Ascending aorta (tissue), 2 donors: ENCODE measurements at regions not wholly inside any gene's neighbourhood (a gene's known extent, or its start where the extent isn't known, plus 50 kb on each side); places are given as distances from the start of the nearest gene placed in this dataset.

ENCODE experiments used
- DNase-seq, 2 donors: peaks; one replicate each; pipeline ENCODE4 v3.0.0-alpha.2; 2019; ENCODE audit warnings: low spot score in 2 of 2
- H3K27ac ChIP-seq, 2 donors: fragments of 200-600 bp; sonication (generic); one replicate each; pipeline ENCODE4 v1.5.1; 2016 to 2017; ENCODE audit warnings: mild to moderate bottlenecking in 1 of 2
- H3K27me3 ChIP-seq: fragments of 200-600 bp; sonication (generic); one replicate; pipeline ENCODE4 v1.5.1; 2017
- H3K36me3 ChIP-seq, 2 donors: fragments of 200-600 bp; sonication (generic); one replicate each; pipeline ENCODE4 v1.5.1; 2016
- H3K4me1 ChIP-seq, 2 donors: fragments of 200-600 bp; sonication (generic); one replicate each; pipeline ENCODE4 v1.5.1; 2016 to 2017; ENCODE audit warnings: mild to moderate bottlenecking in 1 of 2
- H3K4me3 ChIP-seq, 2 donors: fragments of 200-600 bp; sonication (generic); one replicate each; pipeline ENCODE4 v1.5.1; 2016 to 2017; ENCODE audit warnings: mild to moderate bottlenecking in 1 of 2
- H3K9me3 ChIP-seq, 2 donors: fragments of 200-600 bp; sonication (generic); one replicate each; pipeline ENCODE4 v1.5.1; 2016
- CTCF ChIP-seq, 3 experiments: fragments of 200-600 bp in 2 of 3; fragments of 450-650 bp in 1 of 3; sonication (generic) in 2 of 3; IDR thresholded peaks; one replicate each; pipeline ENCODE4 v1.5.1; 2016 to 2019; ENCODE audit warnings: antibody characterized with exemption in 3 of 3, mild to moderate bottlenecking in 1 of 3, moderate library complexity in 1 of 3
- intact Hi-C: fragments of 100-400 bp; cut with DNase I; formaldehyde crosslinking; loops from one replicate; pipeline ENCODE4 v1.15.1; 2023

DNA sequence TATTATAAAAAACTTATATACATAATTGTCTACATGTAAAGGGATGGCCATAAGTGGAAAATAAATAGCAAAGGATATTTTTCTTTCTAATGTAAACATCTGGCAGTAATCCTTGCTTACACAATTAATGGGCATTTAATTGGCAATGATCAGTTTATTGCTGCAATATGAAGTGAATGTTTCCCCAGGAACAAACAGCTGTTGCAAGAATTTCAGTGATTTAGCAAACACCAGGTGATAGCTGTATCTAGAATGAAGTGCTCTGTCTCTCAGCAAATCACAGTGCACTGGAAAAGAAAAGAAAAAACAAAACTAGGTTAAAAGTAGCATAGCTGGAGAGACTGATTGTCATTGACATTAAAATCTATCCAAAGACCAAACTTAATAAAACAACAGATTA lies 594.5 kb upstream of the ARRDC3 start:
- no peaks in the 10 kb centered on the region for H3K4me1 ChIP-seq
- TF ChIP-seq CTCF (IDR thresholded peaks at IDR 0.05), result no peak
- no peaks in the 10 kb centered on the region for H3K27me3 ChIP-seq
- no peak overlapping the region for H3K4me3 ChIP-seq
- no peak for DNase-seq
- intact Hi-C loops, result no loop called here
- H3K27ac ChIP-seq, result no peak overlapping the region
- H3K36me3 ChIP-seq, result no peaks in the 10 kb centered on the region
- H3K9me3 ChIP-seq, result no peaks in the 10 kb centered on the region

GRCh38 chr5:91976451-91976850 lies 593.3 kb upstream of the ARRDC3 start:
- intact Hi-C loops, result no loop called here
- Histone ChIP-seq H3K4me3 (no peak overlapping the region), H3K36me3 (no peaks in the 10 kb centered on the region), H3K27me3 (no peaks in the 10 kb centered on the region), H3K27ac (no peak overlapping the region), H3K9me3 (no peaks in the 10 kb centered on the region), H3K4me1 (no peaks in the 10 kb centered on the region)
- DNase-seq, result no peak
- TF ChIP-seq CTCF (IDR thresholded peaks at IDR 0.05), result no peak

GRCh38 chr5:91963166-91963565 lies 580.0 kb upstream of the ARRDC3 start:
- Histone ChIP-seq H3K27ac (no peak overlapping the region), H3K27me3 (no peaks in the 10 kb centered on the region), H3K36me3 (no peaks in the 10 kb centered on the region), H3K4me3 (no peak overlapping the region), H3K9me3 (no peaks in the 10 kb centered on the region), H3K4me1 (no peaks in the 10 kb centered on the region)
- TF ChIP-seq CTCF (IDR thresholded peaks at IDR 0.05), result no peak
- intact Hi-C loops, result no loop called here
- DNase-seq, result no peak

- Histone ChIP-seq H3K9me3 (no peaks in the 10 kb centered on the region), H3K4me1 (no peaks in the 10 kb centered on the region), H3K36me3 (no peaks in the 10 kb centered on the region), H3K27me3 (no peaks in the 10 kb centered on the region), H3K4me3 (no peak overlapping the region), H3K27ac (no peak overlapping the region)
- DNase-seq, result no peak
- intact Hi-C loops, result no loop called here
- TF ChIP-seq CTCF (IDR thresholded peaks at IDR 0.05), result no peak
Measured at GRCh38 chr5:91957666-91958065, 574.5 kb upstream of the ARRDC3 start.

- no peaks in the 10 kb centered on the region for H3K27me3 ChIP-seq
- H3K4me3 ChIP-seq, result no peak overlapping the region
- H3K27ac ChIP-seq, result no peak overlapping the region
- no peaks in the 10 kb centered on the region for H3K4me1 ChIP-seq
- DNase-seq, result no peak
- no peaks in the 10 kb centered on the region for H3K9me3 ChIP-seq
- intact Hi-C loops, result no loop called here
- no peaks in the 10 kb centered on the region for H3K36me3 ChIP-seq
- no peak for TF ChIP-seq CTCF (IDR thresholded peaks at IDR 0.05)
Measured at GRCh38 chr5:91956738-91957137, 573.6 kb upstream of the ARRDC3 start.

DNA sequence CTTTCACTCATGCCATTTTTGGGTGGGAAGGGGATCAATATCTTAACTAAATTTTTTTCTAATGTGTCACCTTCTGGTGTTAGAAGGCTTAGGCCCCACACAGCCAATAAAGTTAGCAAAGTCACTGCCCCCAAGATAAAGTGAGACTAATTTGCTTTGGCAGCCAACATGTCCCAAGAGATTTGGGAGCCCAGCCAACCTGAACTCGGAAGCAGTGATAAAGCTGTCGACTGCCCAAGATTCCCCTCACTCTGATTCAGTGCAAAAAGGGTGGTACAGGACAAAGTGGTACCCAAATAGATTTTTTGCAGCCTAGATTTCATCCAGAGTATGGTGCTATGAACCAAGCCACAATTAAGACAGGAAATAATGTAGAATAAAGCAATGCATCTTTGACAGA lies 572.5 kb upstream of the ARRDC3 start:
- intact Hi-C loops, result no loop called here
- no peak overlapping the region for H3K27ac ChIP-seq
- H3K4me3 ChIP-seq, result no peak overlapping the region
- H3K27me3 ChIP-seq, result no peaks in the 10 kb centered on the region
- no peaks in the 10 kb centered on the region for H3K36me3 ChIP-seq
- H3K9me3 ChIP-seq, result no peaks in the 10 kb centered on the region
- TF ChIP-seq CTCF (IDR thresholded peaks at IDR 0.05), result no peak
- no peaks in the 10 kb centered on the region for H3K4me1 ChIP-seq
- DNase-seq, result no peak
